Rectal smooth muscle tissue (tissue), 1 donor: ENCODE measurements at regions not wholly inside any gene's neighbourhood (a gene's known extent, or its start where the extent isn't known, plus 50 kb on each side); places are given as distances from the start of the nearest gene placed in this dataset.
A peak's percentile ranks its signal among the peaks of the same experiment; 100 is the strongest.

Experiments
- H3K27ac ChIP-seq: one replicate; pipeline ENCODE4 v1.7.0; 2013; ENCODE audit warnings: low read depth, low read length, inconsistent platforms
- H3K27me3 ChIP-seq: one replicate; pipeline ENCODE4 v1.7.0; 2013; ENCODE audit warnings: low read length; ENCODE audit not compliant: control insufficient read depth, insufficient read depth
- H3K36me3 ChIP-seq: one replicate; pipeline ENCODE4 v1.7.0; 2013; ENCODE audit warnings: low read length; ENCODE audit not compliant: control insufficient read depth, insufficient read depth
- H3K4me1 ChIP-seq: one replicate; pipeline ENCODE4 v1.7.0; 2013; ENCODE audit warnings: low read length; ENCODE audit not compliant: control insufficient read depth, insufficient read depth
- H3K4me3 ChIP-seq: one replicate; pipeline ENCODE4 v1.7.0; 2013; ENCODE audit warnings: low read length
- H3K9ac ChIP-seq: one replicate; pipeline ENCODE4 v1.7.0; 2013; ENCODE audit warnings: low read length

DNA sequence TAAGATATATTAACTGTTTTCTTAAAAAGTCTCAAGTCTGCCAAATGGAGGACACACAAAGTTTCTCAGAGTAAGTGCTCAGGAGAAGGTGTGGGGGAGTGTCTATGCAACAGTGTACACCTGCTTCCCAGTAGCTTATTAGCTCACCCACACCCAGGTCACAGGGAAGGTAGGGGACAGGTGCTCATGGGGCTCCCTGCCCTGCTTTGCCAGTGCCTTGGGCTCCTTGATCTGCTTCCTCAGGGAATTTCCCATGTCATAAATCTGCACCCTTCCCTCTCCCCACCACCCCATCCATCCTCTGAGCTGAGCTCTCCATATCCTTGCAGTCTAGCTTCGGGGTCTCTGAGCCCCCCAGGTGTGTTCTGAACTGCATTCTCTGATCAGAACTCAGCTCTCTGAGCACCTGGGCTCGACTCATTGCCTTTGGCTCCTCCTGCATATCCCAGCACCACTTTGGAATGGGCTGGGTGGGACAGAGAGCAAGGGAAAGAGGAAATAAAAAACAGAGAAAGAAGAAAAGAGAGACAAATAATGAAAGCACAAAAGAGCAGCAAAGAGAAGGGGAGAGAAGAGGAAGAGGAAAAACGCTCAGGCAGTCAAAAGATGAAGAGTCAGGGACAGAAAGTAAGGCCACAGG, 87.0 kb upstream of the ATP1B1 start:
- H3K9ac ChIP-seq, result no peak overlapping the region

DNA sequence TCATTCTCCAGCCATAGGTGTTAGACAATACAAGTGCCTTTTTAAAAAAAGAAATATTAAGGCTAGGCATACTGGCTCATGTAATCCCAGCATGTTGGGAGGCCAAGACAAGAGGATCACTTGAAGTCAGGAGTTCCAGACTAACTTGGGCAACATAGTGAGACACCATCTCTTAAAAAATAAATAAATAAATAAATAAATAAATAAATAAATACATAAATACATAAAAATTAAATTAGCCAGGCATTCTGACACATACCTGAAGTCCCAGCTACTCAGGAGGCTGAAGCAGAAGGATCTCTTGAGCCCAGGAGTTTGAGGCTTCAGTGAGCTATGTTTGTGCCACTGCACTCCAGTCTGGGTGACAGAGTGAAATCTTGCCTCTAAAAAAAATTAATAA, 85.8 kb upstream of the ATP1B1 start:
- Histone ChIP-seq H3K36me3 (no peaks in the 10 kb centered on the region), H3K9ac (no peak overlapping the region), H3K4me3 (no peak overlapping the region), H3K4me1 (no peaks in the 10 kb centered on the region), H3K27ac (no peak overlapping the region), H3K27me3 (no peaks in the 10 kb centered on the region)

More for the DNA sequence above, 87.0 kb upstream of the ATP1B1 start:
- no peaks in the 10 kb centered on the region for H3K27me3 ChIP-seq
- no peak overlapping the region for H3K4me3 ChIP-seq
- H3K36me3 ChIP-seq, result no peaks in the 10 kb centered on the region
- H3K4me1 ChIP-seq, result no peaks in the 10 kb centered on the region
- H3K27ac ChIP-seq, result no peak overlapping the region

DNA sequence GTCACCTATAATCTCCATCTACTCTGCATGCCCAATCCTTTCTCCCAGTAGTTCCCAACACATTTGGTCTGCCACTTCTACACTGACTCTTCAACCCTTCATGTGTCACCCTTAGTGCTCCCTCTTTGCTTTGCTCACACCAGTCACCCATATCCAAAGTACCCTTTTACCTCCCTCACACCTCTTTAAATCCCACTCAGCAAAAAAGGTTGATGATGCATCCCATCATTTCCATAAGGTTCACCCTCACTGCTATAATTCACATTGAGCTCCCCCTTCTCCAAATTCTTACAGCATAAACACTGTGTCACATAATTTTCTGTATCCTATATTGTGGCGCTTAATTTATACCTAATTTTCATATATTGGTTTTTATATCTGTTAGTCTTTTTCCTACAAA, 83.8 kb upstream of the ATP1B1 start:
- Histone ChIP-seq H3K9ac (no peak overlapping the region), H3K36me3 (no peaks in the 10 kb centered on the region), H3K27ac (no peak overlapping the region), H3K4me1 (no peaks in the 10 kb centered on the region), H3K4me3 (no peak overlapping the region), H3K27me3 (no peaks in the 10 kb centered on the region)

DNA sequence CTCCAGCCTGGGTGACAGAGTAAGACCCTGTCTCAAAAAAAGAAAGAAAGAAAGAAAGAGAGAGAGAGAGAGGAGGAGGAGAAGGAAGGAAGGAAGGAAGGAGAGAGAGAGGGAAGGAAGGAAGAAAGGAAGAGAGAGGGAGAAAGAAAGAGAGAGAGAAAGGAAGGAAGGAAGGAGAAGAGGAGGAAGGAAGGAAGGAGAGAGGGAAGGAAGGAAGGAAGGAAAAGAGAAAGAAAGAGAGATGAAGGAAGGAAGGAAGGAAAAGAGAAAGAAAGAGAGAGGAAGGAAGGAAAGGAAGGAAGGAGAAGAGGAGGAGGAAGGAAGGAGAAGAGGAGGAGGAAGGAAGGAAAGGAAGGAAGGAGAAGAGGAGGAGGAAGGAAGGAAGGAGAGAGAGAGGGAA, 82.2 kb upstream of the ATP1B1 start:
- no peaks in the 10 kb centered on the region for H3K4me1 ChIP-seq
- H3K4me3 ChIP-seq, result no peak overlapping the region
- no peaks in the 10 kb centered on the region for H3K27me3 ChIP-seq
- H3K36me3 ChIP-seq, result no peaks in the 10 kb centered on the region
- no peak overlapping the region for H3K27ac ChIP-seq
- H3K9ac ChIP-seq, result no peak overlapping the region

DNA sequence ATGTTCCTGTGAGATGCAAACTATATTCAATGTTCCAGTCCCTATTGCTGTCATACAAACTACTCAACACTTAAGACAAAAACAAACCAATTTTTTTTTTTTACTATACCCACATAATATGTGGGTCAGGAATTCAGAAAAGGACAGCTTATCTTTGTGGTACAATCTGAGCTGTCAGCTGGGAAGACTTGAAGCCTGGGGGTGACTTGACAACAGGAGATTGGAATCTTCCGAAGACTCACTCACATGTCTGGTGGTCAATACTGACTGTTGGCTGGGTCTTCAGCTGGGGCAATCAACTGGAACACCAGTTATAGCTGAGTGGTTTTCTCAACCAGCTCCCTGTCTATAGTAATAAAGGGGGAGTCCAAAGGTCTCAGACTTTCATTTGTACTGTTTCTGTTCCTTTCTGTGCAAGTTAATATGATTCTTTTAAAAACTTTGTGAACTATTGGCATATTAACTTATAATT, 81.7 kb upstream of the ATP1B1 start:
- no peak overlapping the region for H3K9ac ChIP-seq
- H3K27ac ChIP-seq, result no peak overlapping the region
- no peaks in the 10 kb centered on the region for H3K36me3 ChIP-seq
- H3K4me3 ChIP-seq, result no peak overlapping the region
- no peaks in the 10 kb centered on the region for H3K4me1 ChIP-seq
- H3K27me3 ChIP-seq, result no peaks in the 10 kb centered on the region

DNA sequence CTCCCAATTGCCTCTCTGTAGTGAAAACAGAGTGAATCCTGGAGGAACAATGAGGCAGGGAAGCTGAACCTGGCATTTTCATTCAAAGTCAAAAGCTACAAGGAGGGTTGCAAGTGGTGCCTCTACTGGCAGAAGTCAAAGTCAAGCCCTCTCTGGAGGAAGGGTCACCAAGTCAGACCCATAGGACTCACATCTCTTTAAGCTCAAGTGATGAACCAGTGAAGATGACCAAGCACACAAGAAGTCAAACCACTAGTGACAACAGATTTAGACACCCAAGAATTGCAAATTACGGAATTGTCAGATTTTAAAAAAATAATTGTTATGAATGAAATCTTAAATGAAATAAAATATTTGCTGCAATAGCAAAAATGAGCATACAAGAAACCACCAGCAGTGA, 81.1 kb upstream of the ATP1B1 start:
- no peaks in the 10 kb centered on the region for H3K27me3 ChIP-seq
- H3K9ac ChIP-seq, result no peak overlapping the region
- no peak overlapping the region for H3K27ac ChIP-seq
- H3K36me3 ChIP-seq, result no peaks in the 10 kb centered on the region
- no peaks in the 10 kb centered on the region for H3K4me1 ChIP-seq
- H3K4me3 ChIP-seq, result no peak overlapping the region

DNA sequence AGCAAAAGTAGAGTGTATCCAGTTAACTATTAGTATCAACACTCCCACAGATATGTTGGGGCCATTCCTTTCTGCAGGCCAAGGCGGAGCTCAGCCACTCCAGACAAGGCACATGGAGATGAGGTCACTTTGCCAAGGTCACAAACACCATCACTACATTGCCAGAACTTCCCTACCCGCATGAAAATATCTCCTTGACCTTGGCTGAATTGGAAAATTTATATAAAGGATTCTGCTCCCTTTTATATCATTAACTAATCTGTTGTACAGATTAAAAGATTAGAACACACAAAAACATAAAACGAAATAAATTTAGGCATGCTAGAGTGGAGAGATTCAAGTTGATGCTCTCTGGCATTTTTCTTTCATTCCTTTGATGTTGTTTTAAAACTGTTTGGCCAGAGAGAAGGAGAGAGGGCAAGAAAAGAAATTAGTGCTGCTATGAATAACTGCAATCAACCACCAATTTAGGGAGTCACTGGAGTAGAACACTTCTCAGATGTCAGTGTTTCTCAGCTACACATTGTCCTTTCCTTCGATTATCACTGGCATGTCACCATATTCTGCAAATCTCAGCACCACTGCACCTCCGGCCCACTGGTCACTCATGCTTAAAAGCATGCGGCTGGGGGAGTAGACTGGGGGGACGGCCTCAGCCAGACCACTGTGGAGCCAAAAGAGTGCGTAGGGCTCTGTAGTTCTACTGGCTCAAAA, 78.7 kb upstream of the ATP1B1 start:
- Histone ChIP-seq H3K27ac (no peak overlapping the region), H3K27me3 (no peaks in the 10 kb centered on the region), H3K4me3 (no peak overlapping the region), H3K36me3 (no peaks in the 10 kb centered on the region), H3K9ac (no peak overlapping the region), H3K4me1 (no peaks in the 10 kb centered on the region)

DNA sequence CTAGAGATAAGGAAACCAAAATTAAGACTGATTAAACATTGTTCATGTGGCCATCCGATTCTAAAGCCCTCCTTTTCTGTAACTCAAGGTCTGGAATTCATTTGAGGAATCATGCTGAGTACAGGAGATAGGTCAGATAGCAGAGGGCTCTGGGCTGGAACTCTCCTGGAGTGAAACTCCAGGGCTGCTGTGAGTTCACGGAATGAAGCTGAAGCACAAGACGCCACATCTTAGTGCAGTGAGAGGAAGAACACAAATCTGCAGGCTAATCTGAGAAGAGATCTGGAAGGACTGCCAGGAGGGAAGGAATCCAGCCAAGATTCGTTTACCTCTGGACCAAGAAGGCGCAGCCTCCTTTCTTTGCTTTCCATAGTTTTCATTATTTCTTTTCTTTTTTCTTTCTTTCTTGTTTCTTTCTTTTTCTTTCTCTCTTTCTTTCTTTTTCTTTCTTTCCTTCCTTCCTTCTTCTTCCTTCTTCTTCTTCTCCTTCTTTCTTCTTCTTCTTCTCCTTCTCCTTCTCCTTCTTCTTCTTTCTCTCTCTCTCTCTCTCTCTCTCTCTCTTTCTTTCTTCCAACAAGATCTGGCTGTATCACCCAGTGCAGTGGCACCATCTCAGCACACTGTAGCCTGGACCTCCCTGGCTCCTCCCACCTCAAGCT, 74.8 kb upstream of the ATP1B1 start:
- Histone ChIP-seq H3K4me1 (no peaks in the 10 kb centered on the region), H3K27me3 (no peaks in the 10 kb centered on the region), H3K9ac (no peak overlapping the region), H3K36me3 (no peaks in the 10 kb centered on the region), H3K4me3 (no peak overlapping the region), H3K27ac (no peak overlapping the region)

DNA sequence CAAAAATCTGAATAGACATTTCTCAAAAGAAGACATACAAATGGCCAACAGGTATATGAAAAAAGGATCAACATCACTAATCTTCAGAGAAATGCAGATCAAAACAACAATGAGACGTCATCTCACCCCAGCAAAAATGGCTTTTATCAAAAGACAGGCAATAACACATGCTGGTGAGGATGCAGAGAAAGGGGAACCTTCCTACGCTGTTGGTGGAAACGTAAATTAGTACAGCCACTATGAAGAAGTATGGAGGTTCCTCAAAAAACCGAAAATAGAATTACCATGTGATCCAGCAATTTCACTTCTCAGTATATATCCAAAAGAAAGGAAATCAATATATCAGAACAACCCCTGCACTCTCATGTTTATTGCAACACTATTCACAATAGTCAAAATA, 65.1 kb upstream of the ATP1B1 start:
- no peaks in the 10 kb centered on the region for H3K27me3 ChIP-seq

DNA sequence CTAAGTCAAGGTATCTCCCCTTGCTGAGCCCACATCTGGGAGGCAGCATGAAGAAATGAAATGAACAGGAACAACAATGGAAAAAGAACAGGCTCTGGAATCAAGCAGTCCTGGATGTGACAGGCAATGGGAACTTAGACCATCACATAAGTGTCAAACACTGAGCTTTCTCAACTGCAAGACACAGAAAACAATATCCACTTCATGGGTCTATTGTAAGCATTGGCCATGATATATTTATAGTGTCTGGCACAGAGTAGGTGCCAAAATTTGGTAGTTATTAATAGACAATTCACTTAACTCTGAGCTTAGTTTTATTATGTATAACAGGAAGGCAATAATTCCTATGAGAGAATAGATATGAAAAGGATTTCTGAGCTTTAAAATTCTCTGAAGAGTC, 64.1 kb upstream of the ATP1B1 start:
- H3K27me3 ChIP-seq, result no peaks in the 10 kb centered on the region
- no peaks in the 10 kb centered on the region for H3K4me1 ChIP-seq
- H3K36me3 ChIP-seq, result no peaks in the 10 kb centered on the region
- no peak overlapping the region for H3K4me3 ChIP-seq
- H3K27ac ChIP-seq, result no peak overlapping the region
- H3K9ac ChIP-seq, result no peak overlapping the region

More for the DNA sequence above, 65.1 kb upstream of the ATP1B1 start:
- Histone ChIP-seq H3K36me3 (no peaks in the 10 kb centered on the region), H3K27ac (no peak overlapping the region), H3K9ac (no peak overlapping the region), H3K4me3 (no peak overlapping the region), H3K4me1 (no peaks in the 10 kb centered on the region)

DNA sequence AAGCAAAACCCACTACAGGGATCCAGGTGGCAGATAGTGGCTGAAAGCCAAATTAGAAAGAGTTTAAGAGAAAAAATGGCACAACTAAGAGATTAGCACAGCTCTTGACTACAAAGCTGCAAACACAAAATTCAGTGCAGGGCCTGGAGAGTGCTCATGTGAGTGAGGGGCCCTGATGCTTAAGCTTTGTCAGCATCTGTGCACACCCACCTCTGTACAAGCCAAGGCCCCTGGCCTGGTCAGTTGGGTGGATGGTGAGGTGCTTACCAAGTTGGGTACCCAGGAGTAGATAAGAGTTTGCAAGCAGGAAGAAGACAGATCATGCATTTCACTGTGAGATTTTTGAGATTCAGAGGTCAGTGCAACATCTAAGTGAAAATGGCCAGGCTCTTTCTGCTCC, 62.7 kb upstream of the ATP1B1 start:
- H3K9ac ChIP-seq, result no peak overlapping the region
- no peaks in the 10 kb centered on the region for H3K27me3 ChIP-seq
- H3K27ac ChIP-seq, result no peak overlapping the region
- H3K4me1 ChIP-seq, result no peaks in the 10 kb centered on the region
- no peak overlapping the region for H3K4me3 ChIP-seq
- no peaks in the 10 kb centered on the region for H3K36me3 ChIP-seq

DNA sequence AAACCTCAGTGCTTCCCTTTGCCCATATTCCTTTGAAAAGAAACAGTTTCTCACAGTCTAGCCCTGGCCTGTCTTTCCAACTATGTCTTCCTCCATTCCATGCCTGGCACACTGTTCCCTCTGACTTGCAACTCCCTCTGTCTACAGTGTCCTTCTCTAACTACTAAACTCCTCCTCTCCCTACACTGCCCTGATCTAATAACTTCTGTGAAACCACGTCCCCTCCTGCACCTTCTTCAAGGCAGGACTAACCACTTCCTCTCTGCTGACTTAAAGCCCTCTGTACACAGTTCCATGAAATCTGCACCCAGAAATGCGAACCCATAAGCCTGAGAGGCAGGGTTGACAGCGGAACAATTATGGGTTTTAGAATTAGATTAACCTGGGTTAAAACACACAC, 62.2 kb upstream of the ATP1B1 start:
- Histone ChIP-seq H3K36me3 (no peaks in the 10 kb centered on the region), H3K4me1 (no peaks in the 10 kb centered on the region), H3K27ac (no peak overlapping the region), H3K9ac (no peak overlapping the region), H3K4me3 (peak overlapping the region; percentile 6), H3K27me3 (no peaks in the 10 kb centered on the region)
